Choroid plexus epithelial cell (primary cell): ENCODE measurements at regions not wholly inside any gene's neighbourhood (a gene's known extent, or its start where the extent isn't known, plus 50 kb on each side); places are given as distances from the start of the nearest gene placed in this dataset.

Experiments
- DNase-seq: peaks from one replicate; pipeline ENCODE4 v3.0.0-alpha.2; 2010; ENCODE audit warnings: low read depth
- H3K4me3 ChIP-seq: 2 replicates; pipeline ENCODE4 v1.5.1; 2011; ENCODE audit warnings: low read depth, mild to moderate bottlenecking, control low read depth, low read length, moderate library complexity
- CTCF ChIP-seq: conservative IDR thresholded peaks from 2 replicates; pipeline ENCODE4 v1.5.1; 2011; ENCODE audit warnings: low read depth, mild to moderate bottlenecking, control low read depth, inconsistent platforms, low read length, moderate library complexity

- DNase-seq: no peak
- H3K4me3 ChIP-seq: no peak overlapping the region
- TF ChIP-seq CTCF: no peak
Observed at GRCh38 chr17:79350533-79350932, 260.3 kb downstream of the RBFOX3 start.

- TF ChIP-seq CTCF: no peak
- H3K4me3 ChIP-seq: no peak overlapping the region
- no peak for DNase-seq
Observed at GRCh38 chr17:79349506-79350400, 261.1 kb downstream of the RBFOX3 start.

DNA sequence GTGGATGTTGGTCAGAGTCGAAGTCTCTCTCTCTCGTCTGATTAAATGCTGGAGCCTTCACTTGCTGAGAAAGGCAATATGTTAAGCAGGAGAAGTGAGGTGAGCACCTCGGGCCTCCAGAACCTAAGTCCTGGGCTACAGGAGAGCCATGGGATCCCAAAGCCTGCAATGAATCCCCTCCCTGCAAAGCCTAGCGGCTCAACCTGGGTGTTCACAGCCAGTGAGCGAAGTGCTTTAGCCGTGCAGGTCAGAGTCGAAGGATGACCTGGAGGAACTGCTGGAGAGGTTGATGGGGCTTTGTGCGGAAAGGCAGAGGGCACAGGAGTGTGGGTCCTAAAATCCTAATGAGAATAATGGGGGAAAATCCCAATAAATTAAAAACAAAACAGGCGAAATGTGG, 267.8 kb downstream of the ENGASE start:
- H3K4me3 ChIP-seq: no peak overlapping the region
- no peak for TF ChIP-seq CTCF
- DNase-seq: no peak

DNA sequence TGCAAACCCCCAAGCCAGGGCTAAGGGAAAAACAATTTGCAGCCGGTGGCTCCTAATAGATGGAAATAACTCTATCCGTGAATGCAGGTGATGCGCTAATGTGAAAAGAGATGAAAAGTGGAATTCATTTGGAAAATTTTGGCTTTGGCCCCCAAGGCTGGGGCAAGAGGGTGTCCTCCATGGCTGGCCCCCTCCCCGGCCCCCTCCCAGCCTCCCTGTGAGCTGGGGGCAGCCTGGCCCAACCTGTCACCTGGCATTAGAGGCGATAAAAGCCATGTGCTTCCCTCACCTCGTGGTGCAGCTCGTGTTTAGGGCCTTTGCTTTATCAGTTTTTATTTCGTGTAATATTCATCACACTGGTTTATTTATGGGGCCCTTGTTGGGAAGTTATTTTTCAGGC, 267.2 kb downstream of the ENGASE start:
- no peak for TF ChIP-seq CTCF
- DNase-seq: no peak
- H3K4me3 ChIP-seq: no peak overlapping the region

DNA sequence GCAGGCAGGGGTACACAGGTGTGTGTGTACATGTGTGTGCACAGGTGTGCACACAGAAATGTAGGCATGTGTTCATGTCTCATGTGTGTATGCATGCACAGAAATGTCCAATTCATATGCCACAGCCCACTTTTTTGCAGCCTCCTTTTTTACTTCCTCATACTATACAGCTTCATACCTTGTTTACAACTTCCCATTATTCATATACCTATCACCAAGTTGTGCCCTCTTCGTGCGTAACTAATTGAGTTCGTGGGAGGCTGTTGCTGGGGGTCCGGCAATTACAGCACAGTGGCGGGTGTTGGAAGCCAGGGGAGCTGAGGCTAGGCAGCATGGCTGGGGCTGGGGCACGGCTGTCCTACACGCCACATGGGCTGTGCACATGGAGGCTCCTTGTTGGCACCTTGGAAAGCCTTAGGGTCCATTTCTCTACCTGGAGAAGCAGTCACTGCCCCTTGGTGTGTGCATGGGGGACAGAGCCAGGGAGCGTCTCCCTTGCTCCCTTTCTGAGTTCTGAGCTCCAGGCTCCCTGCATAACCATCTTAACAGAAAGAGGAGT, 266.7 kb downstream of the ENGASE start:
- no peak for TF ChIP-seq CTCF
- H3K4me3 ChIP-seq: no peak overlapping the region
- DNase-seq: no peak

GRCh38 chr17:79340333-79341221, 266.0 kb downstream of the ENGASE start:
- no peak for TF ChIP-seq CTCF
- no peak overlapping the region for H3K4me3 ChIP-seq
- DNase-seq: no peak
